K562 (cell line): ENCODE measurements at regions not wholly inside any gene's neighbourhood (a gene's known extent, or its start where the extent isn't known, plus 50 kb on each side); places are given as distances from the start of the nearest gene placed in this dataset.

Experiments
- ATAC-seq: fragments of 200-7000 bp; cut with Tn5 transposase; 3 replicates; pipeline ENCODE4 v1.9.1; 2020; ENCODE audit warnings: moderate library complexity
- BruUV-seq: library from RNA; stranded (reverse); fragments of 400-500 nt; replicated peaks from 2 replicates; lab custom pipeline; 2021; lab: Mats Ljungman, UMichigan
- CTCF ChIA-PET: fragments of 300-600 bp; formaldehyde crosslinking; extraction: SDS; loops from one replicate; lab custom pipeline; 2021; ENCODE audit warnings: low intra/inter-chr PET ratio; lab: Yijun Ruan, JAX
- POLR2A ChIA-PET: fragments of 300-600, 350-650 bp; sonication (Branson Sonifier 250); formaldehyde crosslinking; extraction: SDS; loops from one replicate; lab custom pipeline; 2021; ENCODE audit warnings: antibody characterized with exemption, inconsistent platforms; lab: Yijun Ruan, JAX
- DNase-seq, 4 experiments: peaks; one replicate each; pipeline versions ENCODE4 v3.0.0 to v3.0.0-alpha.2; 2011 to 2018; ENCODE audit warnings: low spot score in 3 of 4, mixed read lengths in 3 of 4; ENCODE audit errors: extremely low read depth in 1 of 4
- FAIRE-seq: peaks from 2 replicates; lab custom pipeline; 2011; peaks lifted over from hg19 to GRCh38; lab: Jason Lieb, UNC
- H2AFZ ChIP-seq: 2 replicates; pipeline ENCODE4 v1.6.0; 2011; ENCODE audit warnings: low read depth, low read length, control low read depth, inconsistent platforms
- H3K27ac ChIP-seq: fragments of 200-600 bp; 3 replicates; pipeline ENCODE4 v1.8.0; 2011; ENCODE audit warnings: low read depth, mild to moderate bottlenecking, control low read depth, inconsistent platforms, low read length, moderate library complexity, mixed read lengths; ENCODE audit errors: extremely low read depth
- H3K27me3 ChIP-seq, 2 experiments: fragments of 300-600 bp in 1 of 2; 2 replicates in 1 of 2; 3 replicates in 1 of 2; pipeline versions ENCODE4 v1.6.0 to v1.8.0; 2011; ENCODE audit warnings: inconsistent platforms in 2 of 2, low read length in 2 of 2, mild to moderate bottlenecking in 1 of 2, mixed read lengths in 1 of 2, moderate library complexity in 1 of 2; ENCODE audit not compliant: control insufficient read depth in 2 of 2, insufficient read depth in 2 of 2
- H3K36me3 ChIP-seq: fragments of 300-600 bp; 3 replicates; pipeline ENCODE4 v1.8.0; 2011; ENCODE audit warnings: mild to moderate bottlenecking, low read length, inconsistent platforms; ENCODE audit not compliant: control insufficient read depth, insufficient read depth
- H3K4me1 ChIP-seq, 2 experiments: fragments of 200-600 bp in 1 of 2; replicated peaks in 1 of 2; 2 replicates in 1 of 2; 3 replicates in 1 of 2; pipeline versions ENCODE4 v1.5.1 to v1.8.0; 2011; ENCODE audit warnings: inconsistent platforms in 2 of 2, low read length in 2 of 2, mild to moderate bottlenecking in 1 of 2, mixed read lengths in 1 of 2, moderate library complexity in 1 of 2; ENCODE audit not compliant: control insufficient read depth in 2 of 2, insufficient read depth in 2 of 2
- H3K4me2 ChIP-seq: 2 replicates; pipeline ENCODE4 v1.6.1; 2011; ENCODE audit warnings: low read length, control low read depth, inconsistent platforms, mixed read lengths; ENCODE audit not compliant: insufficient read depth
- H3K4me3 ChIP-seq: fragments of 200-600 bp; sonication (generic), shearing (Covaris generic); 2 replicates; pipeline ENCODE4 v1.5.1; 2016; ENCODE audit warnings: control low read depth, inconsistent platforms
- H3K79me2 ChIP-seq: fragments of 200-600 bp; 3 replicates; pipeline ENCODE4 v1.8.0; 2011; ENCODE audit warnings: low read length, inconsistent platforms; ENCODE audit not compliant: control insufficient read depth, insufficient read depth
- H3K9ac ChIP-seq, 2 experiments: 2 replicates each; pipeline versions ENCODE4 v1.6.0 to v1.6.1; 2011; ENCODE audit warnings: low read depth in 2 of 2, low read length in 2 of 2, control low read depth in 1 of 2, inconsistent platforms in 1 of 2, mild to moderate bottlenecking in 1 of 2, mixed read lengths in 1 of 2; ENCODE audit not compliant: insufficient read depth in 1 of 2
- H3K9me1 ChIP-seq: one replicate; pipeline ENCODE4 v1.6.0; 2011; ENCODE audit warnings: inconsistent platforms, mild to moderate bottlenecking, low read length, moderate library complexity; ENCODE audit not compliant: control insufficient read depth, insufficient read depth
- H3K9me3 ChIP-seq: replicated peaks from 2 replicates; pipeline ENCODE4 v1.5.1; 2011; ENCODE audit warnings: low read depth, low read length, inconsistent platforms; ENCODE audit not compliant: control insufficient read depth, insufficient read depth
- H4K20me1 ChIP-seq: replicated peaks from 2 replicates; pipeline ENCODE4 v1.6.1; 2011; ENCODE audit warnings: low read length, inconsistent platforms, mixed read lengths; ENCODE audit not compliant: control insufficient read depth, insufficient read depth
- BHLHE40 ChIP-seq: IDR thresholded peaks from 2 replicates; pipeline ENCODE4 v1.6.1; 2011; ENCODE audit warnings: low read length, improper control_type of control experiment
- GTF3C2 ChIP-seq: IDR thresholded peaks from 3 replicates; pipeline ENCODE4 v1.6.1; 2011; ENCODE audit warnings: borderline replicate concordance, mild to moderate bottlenecking, moderate library complexity; ENCODE audit not compliant: insufficient read length; ENCODE audit errors: extremely low read depth
- RAD51 ChIP-seq: fragments of 450-650 bp; IDR thresholded peaks from 2 replicates; pipeline ENCODE4 v1.7.1; 2016; ENCODE audit warnings: low read depth, mild to moderate bottlenecking, borderline replicate concordance
- RBM14 ChIP-seq: fragments of 200-400 bp; formaldehyde crosslinking; IDR thresholded peaks from 2 replicates; pipeline ENCODE4 v1.6.1; 2018; ENCODE audit warnings: low read depth, mild to moderate bottlenecking, low read length, moderate library complexity, borderline replicate concordance; ENCODE audit not compliant: insufficient read depth
- RFX1 ChIP-seq: fragments of 450-650 bp; IDR thresholded peaks from 2 replicates; pipeline ENCODE4 v1.6.1; 2016; ENCODE audit warnings: mild to moderate bottlenecking, moderate library complexity
- SP1 ChIP-seq: sonication (generic); formaldehyde crosslinking; IDR thresholded peaks from 2 replicates; pipeline ENCODE4 v1.8.1; 2022; ENCODE audit warnings: mild to moderate bottlenecking, missing genetic modification reagents
- ZNF780A ChIP-seq: fragments of 250-450 bp; sonication (Bioruptor Pico); IDR thresholded peaks from 2 replicates; pipeline ENCODE4 v1.5.0; 2021; ENCODE audit warnings: mild to moderate bottlenecking
- WGBS: fragments of 100-300 bp; shearing (Covaris generic); methylation state at CpG from one replicate; pipeline ENCODE4 v1.1.6; 2016; ENCODE audit warnings: low coverage, mixed read lengths; ENCODE audit not compliant: insufficient coverage; ENCODE audit errors: missing lambda C conversion rate; 5-methylcytosine and 5-hydroxymethylcytosine counted together
- in situ Hi-C: fragments of 300-500 bp; cut with MboI; formaldehyde crosslinking; loops from 4 replicates; pipeline ENCODE4 v1.15.0; 2018; ENCODE audit warnings: inconsistent platforms, mixed read lengths
- intact Hi-C: fragments of 100-400 bp; cut with micrococcal nuclease; formaldehyde crosslinking; loops from 2 replicates; pipeline ENCODE4 v1.14.2; 2022

- peak; percentile 31 for TF ChIP-seq GTF3C2
Observed at GRCh38 chr9:136603901-136604814, 58.3 kb upstream of the NOTCH1 start (continued).

GRCh38 chr9:136603216-136603615 is 57.4 kb upstream of the NOTCH1 start:
- Histone ChIP-seq H3K9me1 (no peaks in the 10 kb centered on the region), H3K36me3 (no peaks in the 10 kb centered on the region), H3K9ac (no peak overlapping the region), H4K20me1 (no peaks in the 10 kb centered on the region), H3K4me2 (no peak overlapping the region), H2AFZ (no peak overlapping the region), H3K27ac (no peak overlapping the region), H3K4me3 (no peak overlapping the region), H3K27me3 (no peaks in the 10 kb centered on the region), H3K79me2 (no peaks in the 10 kb centered on the region), H3K9me3 (no peaks in the 10 kb centered on the region), H3K4me1 (peaks cover 0 to 67% of the 10 kb centered on the region in 2 experiments; a peak in 4 of 5 replicates)
- WGBS = 47% methylated on average over 11 of the region's 12 CpGs
- no peak for ATAC-seq
- no peak for FAIRE-seq
- no peak for DNase-seq
- in situ Hi-C loops (no loop called here), intact Hi-C loops (no loop called here)
- TF ChIP-seq RBM14 (no peak), ZNF780A (no peak), SP1 (CRISPR knock-in tag) (no peak), RFX1 (no peak), RAD51 (no peak), BHLHE40 (no peak)
- BruUV-seq = no TSS peak
- ChIA-PET CTCF (no interaction called here), POLR2A (interaction anchor here (0.6 kb wide), 1 partner anchor 11 kb away, joined by 3 read pairs; no protein-coding TSS in a partner anchor)
